SK-N-SH treated with all-trans-retinoic acid at 6 μM for 48 hours (cell line): ENCODE measurements at regions not wholly inside any gene's neighbourhood (a gene's known extent, or its start where the extent isn't known, plus 50 kb on each side); places are given as distances from the start of the nearest gene placed in this dataset.

Experiments used
- ESRRG ChIP-seq: fragments of 250-450 bp; sonication (Bioruptor Pico); IDR thresholded peaks from 2 replicates; pipeline ENCODE4 v1.6.1; 2021; ENCODE audit warnings: mild to moderate bottlenecking
- ZFP3 ChIP-seq: fragments of 250-450 bp; sonication (Bioruptor Pico); IDR thresholded peaks from 2 replicates; pipeline ENCODE4 v1.5.0; 2020; ENCODE audit warnings: mild to moderate bottlenecking, moderate library complexity
- TF ChIP-seq, protein P1 (sequence below): fragments of 250-450 bp; sonication (Bioruptor Pico); IDR thresholded peaks from 2 replicates; pipeline ENCODE4 v1.5.1; 2021; ENCODE audit warnings: mild to moderate bottlenecking, moderate library complexity

DNA sequence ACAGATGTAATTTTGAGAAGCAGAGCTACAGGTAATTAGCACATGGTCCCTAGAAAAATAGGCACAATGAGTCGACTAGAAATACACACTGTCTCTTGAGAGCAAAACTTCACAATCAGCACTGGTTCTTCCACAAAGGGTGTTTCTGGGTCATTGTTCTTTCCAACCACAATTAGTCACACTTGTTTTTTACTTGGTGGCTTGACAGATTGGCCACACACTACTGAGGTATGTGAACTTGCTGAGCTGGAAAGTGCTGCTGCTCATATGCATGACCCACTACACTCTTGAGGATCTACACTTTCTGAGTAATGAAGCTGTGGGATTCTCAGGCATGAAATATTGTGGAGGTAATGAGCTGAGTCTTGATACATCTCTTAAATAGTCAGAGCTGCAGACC lies 347.7 kb downstream of the BCKDHB start:
- no peak for TF ChIP-seq ESRRG
- no peak for TF ChIP-seq ZFP3 (CRISPR knock-in tag)
- TF ChIP-seq, protein P1, sequence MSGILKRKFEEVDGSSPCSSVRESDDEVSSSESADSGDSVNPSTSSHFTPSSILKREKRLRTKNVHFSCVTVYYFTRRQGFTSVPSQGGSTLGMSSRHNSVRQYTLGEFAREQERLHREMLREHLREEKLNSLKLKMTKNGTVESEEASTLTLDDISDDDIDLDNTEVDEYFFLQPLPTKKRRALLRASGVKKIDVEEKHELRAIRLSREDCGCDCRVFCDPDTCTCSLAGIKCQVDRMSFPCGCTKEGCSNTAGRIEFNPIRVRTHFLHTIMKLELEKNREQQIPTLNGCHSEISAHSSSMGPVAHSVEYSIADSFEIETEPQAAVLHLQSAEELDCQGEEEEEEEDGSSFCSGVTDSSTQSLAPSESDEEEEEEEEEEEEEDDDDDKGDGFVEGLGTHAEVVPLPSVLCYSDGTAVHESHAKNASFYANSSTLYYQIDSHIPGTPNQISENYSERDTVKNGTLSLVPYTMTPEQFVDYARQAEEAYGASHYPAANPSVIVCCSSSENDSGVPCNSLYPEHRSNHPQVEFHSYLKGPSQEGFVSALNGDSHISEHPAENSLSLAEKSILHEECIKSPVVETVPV (CRISPR knock-in tag), result no peak
